PC-3 (cell line): ENCODE measurements at regions not wholly inside any gene's neighbourhood (a gene's known extent, or its start where the extent isn't known, plus 50 kb on each side); places are given as distances from the start of the nearest gene placed in this dataset.

ENCODE experiments used
- EZH2 ChIP-seq: fragments of 300-600 bp; sonication (generic); IDR thresholded peaks from one replicate; pipeline ENCODE4 v1.6.1; 2017; ENCODE audit warnings: antibody characterized with exemption, mild to moderate bottlenecking, low read length; ENCODE audit not compliant: unreplicated experiment
- EZH2phosphoT487 ChIP-seq: fragments of 300-600 bp; sonication (generic); IDR thresholded peaks from 2 replicates; pipeline ENCODE4 v1.6.1; 2018; ENCODE audit warnings: mild to moderate bottlenecking, antibody characterized with exemption, low read length, borderline replicate concordance
- TF ChIP-seq, protein P1 (sequence below): fragments of 300-600 bp; sonication (generic); conservative IDR thresholded peaks from 2 replicates; pipeline ENCODE4 v1.5.1; 2017; ENCODE audit warnings: antibody characterized with exemption, low read depth, mild to moderate bottlenecking, low read length

DNA sequence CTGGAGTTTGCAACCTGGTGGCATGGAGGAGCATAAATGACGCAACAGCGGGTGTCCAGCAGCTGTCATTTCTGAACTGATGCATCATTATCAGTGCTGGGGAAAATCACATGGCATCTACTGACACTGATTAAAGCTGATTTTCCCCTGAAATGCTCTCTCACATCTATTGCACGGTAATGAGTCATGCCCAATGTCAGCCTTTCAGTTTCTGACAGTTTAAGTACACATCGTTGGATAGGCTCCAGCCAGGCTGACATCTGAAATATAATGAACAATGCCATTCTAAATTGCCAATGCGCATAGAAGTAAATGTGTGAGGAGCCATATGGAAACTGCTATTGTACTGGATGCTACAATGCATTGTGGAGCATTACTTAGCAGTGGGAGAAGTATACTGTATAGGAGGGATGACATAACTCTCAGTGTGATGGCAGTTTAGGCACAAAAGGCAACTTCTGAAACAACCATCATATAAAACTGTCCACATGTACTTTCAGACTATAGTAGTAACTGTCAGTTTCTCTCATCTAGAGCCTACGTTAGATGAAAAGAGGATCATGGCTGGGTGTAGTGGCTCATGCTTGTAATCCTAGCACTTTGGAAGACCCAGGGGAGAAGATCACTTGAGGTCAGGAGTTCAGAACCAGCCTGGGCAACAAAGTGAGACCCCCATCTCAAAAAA, 389.3 kb upstream of the DMAC1 start:
- TF ChIP-seq, protein P1, sequence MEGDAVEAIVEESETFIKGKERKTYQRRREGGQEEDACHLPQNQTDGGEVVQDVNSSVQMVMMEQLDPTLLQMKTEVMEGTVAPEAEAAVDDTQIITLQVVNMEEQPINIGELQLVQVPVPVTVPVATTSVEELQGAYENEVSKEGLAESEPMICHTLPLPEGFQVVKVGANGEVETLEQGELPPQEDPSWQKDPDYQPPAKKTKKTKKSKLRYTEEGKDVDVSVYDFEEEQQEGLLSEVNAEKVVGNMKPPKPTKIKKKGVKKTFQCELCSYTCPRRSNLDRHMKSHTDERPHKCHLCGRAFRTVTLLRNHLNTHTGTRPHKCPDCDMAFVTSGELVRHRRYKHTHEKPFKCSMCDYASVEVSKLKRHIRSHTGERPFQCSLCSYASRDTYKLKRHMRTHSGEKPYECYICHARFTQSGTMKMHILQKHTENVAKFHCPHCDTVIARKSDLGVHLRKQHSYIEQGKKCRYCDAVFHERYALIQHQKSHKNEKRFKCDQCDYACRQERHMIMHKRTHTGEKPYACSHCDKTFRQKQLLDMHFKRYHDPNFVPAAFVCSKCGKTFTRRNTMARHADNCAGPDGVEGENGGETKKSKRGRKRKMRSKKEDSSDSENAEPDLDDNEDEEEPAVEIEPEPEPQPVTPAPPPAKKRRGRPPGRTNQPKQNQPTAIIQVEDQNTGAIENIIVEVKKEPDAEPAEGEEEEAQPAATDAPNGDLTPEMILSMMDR, result no peak
- TF ChIP-seq EZH2phosphoT487 (no peak), EZH2 (no peak)
